VCaP (cell line): ENCODE measurements at regions not wholly inside any gene's neighbourhood (a gene's known extent, or its start where the extent isn't known, plus 50 kb on each side); places are given as distances from the start of the nearest gene placed in this dataset.
"Not testable (repeated sequence)": the region's sequence is repeated elsewhere in the genome, so short reads cannot be mapped to it uniquely, and the experiment has no call there.

ENCODE experiments used
- H3K27ac ChIP-seq: fragments of 450-650 bp; 2 replicates; pipeline ENCODE4 v1.5.1; 2017
- TF ChIP-seq, protein P1 (sequence below): fragments of 450-650 bp; conservative IDR thresholded peaks from 2 replicates; pipeline ENCODE4 v1.5.1; 2017; ENCODE audit warnings: mild to moderate bottlenecking, moderate library complexity

- no peak overlapping the region for H3K27ac ChIP-seq
- TF ChIP-seq, protein P1, sequence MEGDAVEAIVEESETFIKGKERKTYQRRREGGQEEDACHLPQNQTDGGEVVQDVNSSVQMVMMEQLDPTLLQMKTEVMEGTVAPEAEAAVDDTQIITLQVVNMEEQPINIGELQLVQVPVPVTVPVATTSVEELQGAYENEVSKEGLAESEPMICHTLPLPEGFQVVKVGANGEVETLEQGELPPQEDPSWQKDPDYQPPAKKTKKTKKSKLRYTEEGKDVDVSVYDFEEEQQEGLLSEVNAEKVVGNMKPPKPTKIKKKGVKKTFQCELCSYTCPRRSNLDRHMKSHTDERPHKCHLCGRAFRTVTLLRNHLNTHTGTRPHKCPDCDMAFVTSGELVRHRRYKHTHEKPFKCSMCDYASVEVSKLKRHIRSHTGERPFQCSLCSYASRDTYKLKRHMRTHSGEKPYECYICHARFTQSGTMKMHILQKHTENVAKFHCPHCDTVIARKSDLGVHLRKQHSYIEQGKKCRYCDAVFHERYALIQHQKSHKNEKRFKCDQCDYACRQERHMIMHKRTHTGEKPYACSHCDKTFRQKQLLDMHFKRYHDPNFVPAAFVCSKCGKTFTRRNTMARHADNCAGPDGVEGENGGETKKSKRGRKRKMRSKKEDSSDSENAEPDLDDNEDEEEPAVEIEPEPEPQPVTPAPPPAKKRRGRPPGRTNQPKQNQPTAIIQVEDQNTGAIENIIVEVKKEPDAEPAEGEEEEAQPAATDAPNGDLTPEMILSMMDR, result no peak
Observed at GRCh38 chr12:68984796-68985573, 52.0 kb upstream of the CPM start.

DNA sequence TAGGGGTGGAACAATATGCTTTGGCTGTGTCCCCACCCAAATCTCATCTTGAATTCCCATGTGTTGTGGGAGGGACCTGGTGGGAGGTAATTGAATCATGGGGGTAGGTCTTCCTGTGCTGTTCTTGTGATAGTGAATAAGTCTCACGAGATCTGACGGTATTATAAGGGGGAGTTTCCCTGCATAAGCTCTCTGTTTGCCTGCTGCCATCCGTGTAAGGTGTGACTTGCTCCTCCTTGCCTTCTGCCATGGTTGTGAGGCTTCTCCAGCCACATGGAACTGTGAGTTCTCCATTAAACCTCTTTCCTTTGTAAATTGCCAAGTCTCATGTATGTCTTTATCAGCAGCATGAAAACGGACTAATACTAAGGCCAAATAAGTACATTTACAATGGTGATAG is 64.6 kb upstream of the CPM start:
- not testable (repeated sequence) for H3K27ac ChIP-seq

- H3K27ac ChIP-seq, result no peak overlapping the region
- TF ChIP-seq, protein P1, result no peak
Observed at GRCh38 chr12:68998041-68998440, 65.1 kb upstream of the CPM start.

- TF ChIP-seq, protein P1, result no peak
- no peak overlapping the region for H3K27ac ChIP-seq
Observed at GRCh38 chr12:69000074-69000473, 67.1 kb upstream of the CPM start.

DNA sequence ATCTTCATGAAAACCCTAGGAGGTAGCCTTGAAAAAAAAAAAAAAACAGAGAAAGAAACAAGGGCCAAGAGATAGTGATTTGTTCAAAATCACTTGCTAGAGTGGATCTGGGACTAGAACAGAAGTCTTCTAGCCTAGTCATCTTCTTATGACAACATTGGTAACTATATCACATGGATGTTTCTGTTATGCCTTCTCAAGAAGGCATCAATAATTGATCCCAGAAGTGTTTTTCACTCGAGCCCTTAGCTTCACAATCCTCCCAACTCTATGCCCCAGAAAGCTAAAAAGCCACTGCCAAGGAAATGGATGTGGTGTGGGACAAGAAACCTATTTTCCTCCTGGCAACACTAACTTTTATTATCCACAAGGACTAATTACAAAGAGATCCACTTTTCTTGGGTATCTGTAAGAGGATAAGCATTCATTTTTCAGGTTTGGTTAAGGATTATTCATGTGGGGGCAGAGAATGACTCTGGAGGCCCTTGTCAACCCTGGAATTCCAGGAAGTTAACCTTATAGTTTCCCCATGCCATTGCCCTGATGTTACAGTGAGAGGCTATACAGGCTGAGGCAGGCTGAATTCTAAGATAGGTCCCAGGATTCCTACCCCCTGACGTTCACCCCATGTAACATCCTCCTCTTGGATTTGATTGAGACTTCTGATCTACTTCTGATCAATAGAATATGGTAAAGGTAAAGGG is 67.7 kb upstream of the CPM start:
- TF ChIP-seq, protein P1, result no peak
- no peak overlapping the region for H3K27ac ChIP-seq

DNA sequence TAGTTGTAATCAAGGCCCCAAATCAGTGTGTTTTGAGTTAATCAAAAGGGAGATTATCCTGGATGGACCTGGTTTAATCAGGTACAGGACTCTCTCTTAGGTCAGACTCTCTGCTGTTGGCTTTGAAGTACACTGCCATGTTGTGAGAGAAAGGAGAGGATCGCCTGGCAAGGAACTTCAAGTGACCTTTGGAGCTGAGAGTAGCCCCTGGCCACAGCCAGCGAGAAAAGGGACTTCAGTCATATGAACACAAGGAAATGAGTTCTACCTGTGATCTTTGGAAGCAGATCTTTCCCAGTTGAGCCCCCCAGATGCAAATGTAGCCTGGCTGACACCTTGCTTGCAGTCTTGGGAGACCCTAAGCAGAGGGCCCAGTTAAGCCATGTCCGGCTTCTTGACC is 68.3 kb upstream of the CPM start:
- TF ChIP-seq, protein P1, result no peak

GRCh38 chr12:69002969-69003368 is 70.0 kb upstream of the CPM start:
- TF ChIP-seq, protein P1, result no peak
- H3K27ac ChIP-seq, result no peak overlapping the region

More for the DNA sequence above, 68.3 kb upstream of the CPM start:
- no peak overlapping the region for H3K27ac ChIP-seq

GRCh38 chr12:69003991-69004390 is 71.0 kb upstream of the CPM start:
- no peak overlapping the region for H3K27ac ChIP-seq
- TF ChIP-seq, protein P1, result no peak
